ENCODE measurements at regions not wholly inside any gene's neighbourhood (a gene's known extent, or its start where the extent isn't known, plus 50 kb on each side); places are given as distances from the start of the nearest gene placed in this dataset.
A peak's percentile ranks its signal among the peaks of the same experiment; 100 is the strongest.

GRCh38 chr5:9924614-9925013 is 294.5 kb upstream of the TAS2R1 start:
- TF ChIP-seq CEBPB (IDR thresholded peaks at IDR 0.05; ENCODE audit: low read depth) (peak; percentile 47; the same call in 1 of the 2 replicates), ELF1 (IDR thresholded peaks at IDR 0.05; ENCODE audit: borderline replicate concordance, low read depth) (no peak), CBX3 (IDR thresholded peaks at IDR 0.05; ENCODE audit: low read depth) (0 out of 2 replicates have a peak, but pooled peaks have one; percentile 15), EGR1 (IDR thresholded peaks at IDR 0.05; ENCODE audit: low read depth) (no peak), RAD21 (IDR thresholded peaks at IDR 0.05; ENCODE audit: low read depth) (no peak), FOSL1 (IDR thresholded peaks at IDR 0.05; ENCODE audit: low read depth) (peak; percentile 43; the same call in 1 of the 2 replicates), MAX (IDR thresholded peaks at IDR 0.05) (0 out of 2 replicates have a peak, but pooled peaks have one; percentile 19)
- Histone ChIP-seq H3K4me3 (replicated peaks in 1 of 2; ENCODE audit: low read depth in 1 of 2, low read length in 2 of 2) (no peak overlapping the region), H3K9ac (ENCODE audit: low read length) (no peak overlapping the region), H4K20me1 (ENCODE audit: insufficient read depth) (no peaks in the 10 kb centered on the region), H3K79me2 (ENCODE audit: insufficient read depth, low read length) (no peaks in the 10 kb centered on the region), H3K27me3 (ENCODE audit: insufficient read depth, low read length) (no peaks in the 10 kb centered on the region), H2AFZ (ENCODE audit: low read depth, low read length, poor library complexity, severe bottlenecking) (no peak overlapping the region), H3K27ac (ENCODE audit: low read depth, low read length) (no peak overlapping the region), H3K9me2 (ENCODE audit: insufficient read depth) (no peaks in the 10 kb centered on the region), H3K36me3 (ENCODE audit: control insufficient read depth in 1 of 2, insufficient read depth in 2 of 2, low read length in 2 of 2) (no peaks in the 10 kb centered on the region), H3K9me3 (ENCODE audit: control insufficient read depth in 1 of 2, insufficient read depth in 1 of 2, low read depth in 1 of 2, low read length in 2 of 2) (no peaks in the 10 kb centered on the region), H3K4me2 (ENCODE audit: low read length) (no peak overlapping the region), H3K4me1 (ENCODE audit: control insufficient read depth in 1 of 2, insufficient read depth in 2 of 2, low read length in 2 of 2) (no peaks in the 10 kb centered on the region)
- no peak for ATAC-seq
- ChIA-PET POLR2A (no interaction called here), RAD21 (ENCODE audit: low non-redundant PET in 1 of 2, low total read pairs in 2 of 2, uncharacterized antibody in 2 of 2, unreplicated experiment in 2 of 2) (no interaction called here), CTCF (no interaction called here)
- no TSS peak for BruUV-seq (replicated peaks)
- peak; percentile 15 for DNase-seq (ENCODE audit: low read depth, low spot score)
- intact Hi-C loops (cut with micrococcal nuclease) = no loop called here

GRCh38 chr5:9922719-9923118 is 292.6 kb upstream of the TAS2R1 start:
- no peaks in the 10 kb centered on the region for H3K9me3 ChIP-seq (ENCODE audit: control insufficient read depth in 1 of 2, insufficient read depth in 1 of 2, low read depth in 1 of 2, low read length in 2 of 2)
- no peaks in the 10 kb centered on the region for H3K27me3 ChIP-seq (ENCODE audit: insufficient read depth, low read length)
- H3K36me3 ChIP-seq (ENCODE audit: control insufficient read depth in 1 of 2, insufficient read depth in 2 of 2, low read length in 2 of 2) = no peaks in the 10 kb centered on the region
- DNase-seq (ENCODE audit: low read depth, low spot score) (no peak), ATAC-seq (no peak)
- no peaks in the 10 kb centered on the region for H3K9me2 ChIP-seq (ENCODE audit: insufficient read depth)
- POLR2A ChIA-PET = no interaction called here
- RAD21 ChIA-PET (ENCODE audit: low non-redundant PET in 1 of 2, low total read pairs in 2 of 2, uncharacterized antibody in 2 of 2, unreplicated experiment in 2 of 2) = no interaction called here
- TF ChIP-seq CBX3 (IDR thresholded peaks at IDR 0.05; ENCODE audit: low read depth) = no peak
- peak; percentile 6 to 63 (median 39); a peak in 4 of 6 replicates for TF ChIP-seq CTCF (IDR thresholded peaks at IDR 0.05 in 2 of 3, conservative IDR thresholded peaks at IDR 0.05 in 1 of 3; ENCODE audit: borderline replicate concordance in 1 of 3, insufficient read depth in 1 of 3, low read depth in 2 of 3, low read length in 2 of 3)
- no peaks in the 10 kb centered on the region for H4K20me1 ChIP-seq (ENCODE audit: insufficient read depth)
- no peak overlapping the region for H3K9ac ChIP-seq (ENCODE audit: low read length)
- CTCF ChIA-PET = no interaction called here
- H3K79me2 ChIP-seq (ENCODE audit: insufficient read depth, low read length) = no peaks in the 10 kb centered on the region
- no peak overlapping the region for H3K4me3 ChIP-seq (replicated peaks in 1 of 2; ENCODE audit: low read depth in 1 of 2, low read length in 2 of 2)
- BruUV-seq (replicated peaks) = no TSS peak
- H3K4me2 ChIP-seq (ENCODE audit: low read length) = no peak overlapping the region
- intact Hi-C loops (cut with micrococcal nuclease) = no loop called here
- no peaks in the 10 kb centered on the region for H3K4me1 ChIP-seq (ENCODE audit: control insufficient read depth in 1 of 2, insufficient read depth in 2 of 2, low read length in 2 of 2)
- H3K27ac ChIP-seq (ENCODE audit: low read depth, low read length) = no peak overlapping the region
- no peak overlapping the region for H2AFZ ChIP-seq (ENCODE audit: low read depth, low read length, poor library complexity, severe bottlenecking)
